ELF-1 (cell line): ENCODE measurements at regions not wholly inside any gene's neighbourhood (a gene's known extent, or its start where the extent isn't known, plus 50 kb on each side); places are given as distances from the start of the nearest gene placed in this dataset.

ENCODE experiments used
- DNase-seq: peaks from one replicate; pipeline ENCODE4 v3.0.0-alpha.2; 2016; ENCODE audit warnings: low read depth, low spot score

DNA sequence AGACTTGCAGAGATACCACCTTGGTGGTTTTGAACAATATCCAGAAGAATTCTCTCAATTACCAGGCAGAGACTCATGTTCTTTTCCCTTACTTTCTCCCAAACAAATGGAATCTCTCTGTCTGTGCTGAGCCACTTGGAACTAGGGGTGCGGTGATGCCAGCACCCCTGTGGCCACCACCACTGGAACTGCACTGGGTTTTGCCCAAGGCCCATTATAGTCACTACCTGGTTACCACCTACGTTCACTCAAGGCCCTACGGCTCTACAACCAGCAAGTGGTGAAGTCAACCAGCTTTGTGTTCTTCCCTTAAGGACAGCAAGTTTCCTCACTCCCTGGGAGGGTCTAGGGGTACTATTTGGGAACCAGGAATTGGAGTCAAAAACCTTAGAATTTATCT, 1183.7 kb downstream of the FSTL5 start:
- DNase-seq: no peak

DNA sequence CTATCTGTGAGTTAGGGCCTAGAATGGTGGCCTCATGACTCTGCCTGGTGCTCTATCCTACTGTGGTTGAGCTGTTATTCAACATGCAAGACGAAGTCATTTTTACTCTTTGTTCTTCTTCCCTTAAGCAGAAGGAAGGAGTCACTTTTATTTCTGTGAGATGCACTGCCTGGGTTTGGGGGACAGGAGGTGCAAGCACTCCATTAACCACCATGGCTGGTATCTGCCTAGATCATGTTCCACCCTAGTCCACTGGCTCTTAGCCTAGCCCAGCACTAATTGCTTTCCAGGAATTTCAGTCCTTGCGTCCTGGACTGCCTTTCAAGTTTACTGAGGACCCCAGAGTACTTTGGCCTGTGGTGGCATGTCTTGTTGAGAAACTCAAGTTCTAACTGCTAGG, 1182.7 kb downstream of the FSTL5 start:
- no peak for DNase-seq

DNA sequence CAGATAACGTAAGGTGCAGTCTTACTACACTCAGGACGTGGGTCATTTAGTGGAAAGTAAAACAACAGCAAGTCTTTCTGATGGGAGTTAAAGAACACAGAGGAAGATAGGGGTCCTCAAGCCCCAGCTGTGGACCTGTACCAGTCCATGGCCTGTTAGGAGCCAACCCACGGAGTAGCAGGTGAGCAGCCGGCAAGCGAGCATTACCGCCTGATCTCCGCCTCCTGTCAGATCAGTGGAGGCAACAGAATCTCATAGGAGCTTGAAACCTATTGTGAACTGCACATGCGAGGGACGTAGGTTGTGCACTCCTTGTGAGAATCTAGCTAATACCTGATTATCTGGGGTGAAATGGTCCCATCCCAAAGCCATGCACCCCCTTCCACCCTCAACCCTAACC, 1180.8 kb downstream of the FSTL5 start:
- DNase-seq: no peak

DNA sequence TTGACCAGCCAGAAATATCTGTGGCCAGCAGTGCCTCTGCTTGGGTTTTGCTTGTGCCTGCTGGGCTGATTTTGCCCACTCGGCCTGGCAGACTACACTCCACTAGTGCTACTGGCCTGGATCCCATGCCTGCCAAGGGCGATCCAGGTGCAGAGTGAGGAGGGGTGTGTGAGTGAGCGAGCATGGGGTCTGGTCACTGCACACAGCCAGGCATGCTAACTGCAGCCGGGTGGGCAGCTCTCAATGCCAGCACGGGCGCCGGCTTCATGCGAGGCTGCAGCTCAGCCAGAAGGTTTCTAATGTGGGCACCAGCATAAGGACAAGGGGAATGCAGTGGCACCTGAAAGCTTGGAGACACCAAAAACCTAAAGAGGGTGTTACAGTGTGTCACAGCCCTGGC, 1161.4 kb downstream of the FSTL5 start:
- no peak for DNase-seq

DNA sequence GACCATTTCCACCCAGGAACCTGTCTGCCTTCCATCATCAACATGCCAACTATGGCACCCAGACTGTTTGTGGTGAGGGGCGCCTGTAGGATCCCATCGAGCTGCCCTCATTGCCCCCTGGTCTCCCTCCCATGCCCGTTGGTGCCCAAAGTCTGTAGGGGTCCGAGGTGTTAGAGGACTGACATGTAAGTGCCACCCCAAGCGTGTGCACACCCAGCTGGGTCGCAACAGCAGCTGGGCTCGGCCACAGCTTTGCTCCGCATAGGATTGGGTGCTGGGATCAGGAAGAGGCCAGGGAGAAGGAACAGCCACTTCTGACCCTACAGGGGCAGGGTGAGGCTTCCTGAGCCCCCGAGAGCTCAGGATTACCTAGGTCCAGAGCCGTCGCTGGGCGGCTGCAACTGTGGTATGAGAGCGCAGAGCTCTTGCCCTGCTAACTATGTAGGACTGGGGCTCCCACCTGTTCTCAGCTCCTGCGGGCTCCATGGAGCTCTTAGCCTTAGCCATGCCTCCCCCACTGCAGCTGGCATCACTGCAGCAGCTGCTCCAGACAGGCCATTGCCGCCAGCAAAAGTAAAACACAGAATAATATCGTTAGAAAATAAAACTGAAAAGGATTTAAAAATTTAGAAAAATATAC, 1160.3 kb downstream of the FSTL5 start:
- DNase-seq: no peak

DNA sequence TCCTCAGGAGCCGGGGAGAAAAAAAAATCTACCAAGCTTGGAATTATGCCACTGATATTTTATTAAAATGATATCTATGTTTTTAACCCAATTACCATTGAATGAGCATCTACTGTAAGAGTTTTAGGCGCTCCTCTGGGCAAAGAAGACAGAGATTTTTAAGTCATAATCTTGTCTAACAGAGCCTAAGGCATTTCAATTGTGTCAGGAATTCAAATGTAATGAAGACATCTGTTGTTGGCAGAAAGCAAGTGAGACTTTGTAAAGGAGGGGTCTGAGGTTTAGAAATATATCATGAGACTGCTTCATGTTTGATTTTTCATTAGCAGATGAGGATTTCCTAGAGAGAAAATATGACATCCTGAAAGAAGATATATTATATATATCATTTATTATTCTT, 1158.1 kb downstream of the FSTL5 start:
- DNase-seq: no peak

DNA sequence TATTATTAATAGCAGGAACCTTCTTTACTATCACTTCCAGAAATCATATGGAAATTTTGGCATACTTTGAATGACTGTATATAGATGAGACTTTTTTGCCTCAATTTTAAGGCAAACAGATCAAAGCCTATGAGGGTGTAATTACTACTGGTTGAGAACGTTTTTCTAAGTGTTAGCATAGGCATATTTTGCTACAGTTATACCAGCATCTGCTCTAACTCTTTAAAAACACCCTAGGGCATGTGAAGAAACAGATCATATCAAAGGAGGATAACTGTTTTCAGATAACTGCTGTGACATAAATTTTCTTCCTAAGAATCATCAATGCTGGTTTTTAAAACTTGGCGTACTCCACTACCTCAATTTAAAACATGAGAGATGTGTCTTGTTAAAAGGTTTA, 1155.3 kb downstream of the FSTL5 start:
- DNase-seq: no peak

DNA sequence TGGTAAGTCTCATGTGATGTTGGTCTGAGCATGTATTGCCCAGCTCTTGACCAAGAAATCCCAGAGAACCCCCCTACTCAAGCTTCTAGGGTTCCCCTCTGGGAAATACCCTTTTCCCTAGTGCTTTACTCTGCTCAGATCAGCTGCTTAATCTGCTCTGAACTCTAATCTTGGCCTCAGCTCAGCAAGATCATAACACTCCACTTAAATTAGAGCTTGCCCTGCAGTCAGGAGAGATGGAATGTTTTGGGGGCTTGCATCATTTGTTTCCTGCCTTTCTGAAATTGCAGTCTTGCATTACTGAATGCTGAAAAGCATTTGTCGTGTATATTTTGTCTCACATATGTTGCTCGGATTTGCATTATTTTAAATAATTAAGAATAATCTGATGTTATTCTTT, 1153.6 kb downstream of the FSTL5 start:
- DNase-seq: no peak
